Activated T-helper 1 cell treated with Interleukin-2 at 50 U/mL for 16 hours (primary cell): ENCODE measurements at regions not wholly inside any gene's neighbourhood (a gene's known extent, or its start where the extent isn't known, plus 50 kb on each side); places are given as distances from the start of the nearest gene placed in this dataset.

Experiments used
- DNase-seq: peaks from one replicate; pipeline ENCODE4 v3.0.0-alpha.2; 2020; ENCODE audit warnings: low read depth

- no peak for DNase-seq
These were observed 806.2 kb upstream of the WWC1 start for GRCh38 chr5:167485061-167485774.

DNA sequence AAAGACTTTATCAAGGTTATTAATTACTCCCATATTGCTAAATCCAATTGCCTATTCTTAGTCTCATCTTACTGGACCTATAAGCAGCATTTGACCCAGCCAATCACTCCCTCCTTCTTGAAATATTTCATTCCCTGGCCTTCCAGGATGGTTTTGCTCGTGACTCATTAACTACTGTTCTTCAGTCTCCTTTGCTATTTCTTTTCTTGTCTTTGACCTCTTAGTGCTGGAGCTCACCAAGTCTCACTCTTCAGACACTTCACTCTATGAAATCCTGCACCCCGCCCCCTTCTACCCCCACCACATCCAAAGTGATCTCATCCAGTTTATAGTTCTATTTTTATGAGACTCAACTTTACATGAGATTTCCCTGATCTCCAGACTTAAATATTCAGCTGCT is 803.1 kb upstream of the WWC1 start:
- no peak for DNase-seq

DNA sequence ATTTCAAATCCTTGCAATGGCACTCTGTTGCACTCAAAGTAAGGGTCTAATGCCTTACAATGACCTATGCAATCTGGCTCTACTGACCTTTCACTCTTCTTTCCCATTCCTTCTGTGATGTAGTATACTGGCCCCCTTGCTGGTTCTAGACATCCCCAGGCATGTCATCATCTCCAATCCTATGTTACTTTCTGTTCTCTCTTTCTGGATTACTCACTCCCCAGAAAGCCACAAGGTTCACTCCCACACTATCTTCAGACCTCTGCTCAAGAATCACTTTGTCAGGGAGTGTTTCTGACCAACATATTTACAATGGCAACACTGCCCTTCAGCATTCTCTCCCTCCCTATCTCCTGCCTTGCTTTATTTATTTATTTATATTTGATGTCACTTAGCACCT is 802.2 kb upstream of the WWC1 start:
- DNase-seq: no peak

- no peak for DNase-seq
These were observed 787.3 kb upstream of the WWC1 start for GRCh38 chr5:167503926-167504720.

- no peak for DNase-seq
These were observed 783.8 kb upstream of the WWC1 start for GRCh38 chr5:167507463-167508233.

DNA sequence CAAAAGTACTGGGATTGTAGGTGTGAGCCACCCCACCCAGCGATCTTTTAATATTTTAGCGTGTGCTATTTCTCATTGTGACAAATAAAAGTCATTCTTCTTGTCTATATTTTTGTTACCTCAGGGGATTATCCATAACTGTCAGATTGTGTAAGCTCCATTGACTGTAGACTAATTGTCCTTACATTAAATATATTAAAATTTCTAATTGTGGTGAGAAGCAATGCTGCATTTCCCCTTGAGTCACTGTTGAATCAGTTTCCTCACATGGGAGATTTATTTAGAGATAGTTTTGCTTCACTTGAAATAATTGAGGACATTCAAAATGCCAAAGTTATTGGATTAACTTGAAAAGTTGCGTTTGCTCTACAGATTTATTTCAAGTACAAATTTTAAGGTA is 782.4 kb upstream of the WWC1 start:
- no peak for DNase-seq

DNA sequence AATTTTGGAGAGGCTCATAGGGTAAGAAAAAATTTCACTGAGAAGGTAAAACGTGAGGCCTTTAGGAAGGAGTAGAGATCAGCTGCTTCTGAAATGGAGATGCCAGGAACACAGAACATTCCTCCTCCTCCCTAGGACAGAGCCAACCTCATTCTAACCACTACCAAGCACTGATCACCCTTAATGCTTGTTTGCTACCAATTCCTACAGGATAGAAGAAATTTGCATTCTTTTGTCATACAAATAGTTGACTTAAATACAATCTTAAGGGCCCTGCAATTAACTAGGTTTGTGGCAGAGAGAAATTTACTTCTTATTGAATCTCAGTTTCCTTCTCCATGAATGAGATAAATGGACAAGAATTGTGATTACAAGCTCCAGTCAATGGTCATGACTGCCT is 780.2 kb upstream of the WWC1 start:
- DNase-seq: no peak

DNA sequence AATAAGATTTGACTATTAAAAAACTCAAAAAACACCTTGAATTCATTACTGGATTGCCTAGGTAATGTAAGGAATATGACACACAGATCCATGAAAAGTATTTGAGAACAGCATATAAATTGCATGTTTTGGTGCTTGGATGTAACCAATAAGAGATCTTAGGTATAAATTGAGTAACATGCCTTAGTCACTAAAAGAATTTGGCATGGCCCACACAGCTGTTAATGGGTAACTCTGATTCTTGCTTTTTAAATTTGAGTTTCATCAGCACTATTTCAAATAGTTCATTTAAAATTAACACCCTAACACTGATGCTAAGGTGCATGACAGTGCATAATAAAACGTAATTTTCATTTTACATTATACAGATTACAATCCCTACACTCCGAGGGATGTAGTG is 779.3 kb upstream of the WWC1 start:
- DNase-seq: no peak

- no peak for DNase-seq
These were observed 778.1 kb upstream of the WWC1 start for GRCh38 chr5:167513381-167513780.

DNA sequence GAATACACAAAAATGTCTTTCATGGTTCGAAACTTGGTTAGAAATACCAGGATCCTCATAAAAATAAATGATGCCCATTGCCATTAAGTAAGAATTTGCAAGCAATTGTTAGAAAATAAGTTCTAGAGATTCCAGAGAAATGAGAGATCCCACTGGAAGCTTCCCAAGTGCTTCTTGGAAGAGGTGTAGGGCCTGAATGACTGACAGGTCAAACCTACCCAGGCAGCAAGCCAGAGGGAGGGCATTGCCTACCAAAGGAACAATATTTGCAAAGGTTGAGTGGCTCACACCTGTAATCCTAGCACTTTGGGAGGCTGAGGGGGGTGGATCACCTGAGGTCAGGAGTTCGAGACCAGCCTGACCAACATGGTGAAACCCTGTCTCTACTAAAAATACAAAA is 777.0 kb upstream of the WWC1 start:
- DNase-seq: no peak

DNA sequence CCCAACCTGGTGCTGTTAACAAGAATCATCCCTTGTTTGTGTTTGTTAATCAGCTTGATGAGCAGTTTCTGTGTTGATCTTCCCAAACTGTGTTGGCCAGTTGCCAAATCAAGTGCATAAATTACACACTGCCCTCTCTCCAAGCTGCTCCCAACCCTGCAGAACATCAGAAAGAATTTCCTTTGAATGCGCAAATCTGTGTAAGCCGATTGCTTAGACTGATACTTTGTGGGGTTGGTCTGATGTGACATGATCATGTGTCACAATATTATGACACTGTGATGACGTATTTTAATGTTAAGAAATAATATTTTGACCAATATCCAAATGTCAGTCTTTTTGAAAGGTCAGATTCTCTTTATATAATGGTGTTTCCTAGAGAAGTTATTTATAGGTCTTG is 766.4 kb upstream of the WWC1 start:
- DNase-seq: no peak

GRCh38 chr5:167528651-167529050 is 762.8 kb upstream of the WWC1 start:
- no peak for DNase-seq

DNA sequence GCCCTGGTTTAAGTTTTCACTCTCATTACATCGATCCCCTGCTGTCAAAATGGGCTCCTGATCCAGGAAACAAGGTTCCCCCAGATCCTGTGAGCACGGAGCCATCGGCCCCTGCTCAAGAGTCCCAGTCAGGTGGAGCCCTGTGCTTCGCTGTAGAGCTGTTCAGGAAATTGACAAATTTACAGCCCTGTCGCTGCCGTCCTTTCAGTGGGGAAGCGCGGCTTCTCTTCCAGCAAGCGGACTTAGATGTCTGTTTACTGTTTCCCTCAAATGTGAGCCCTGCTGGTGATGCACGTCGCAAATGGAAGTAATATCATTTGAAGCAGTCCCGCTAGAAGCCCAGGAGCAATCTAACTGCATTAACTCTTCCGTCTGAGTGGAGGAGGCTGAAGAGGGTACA is 760.9 kb upstream of the WWC1 start:
- no peak for DNase-seq

DNA sequence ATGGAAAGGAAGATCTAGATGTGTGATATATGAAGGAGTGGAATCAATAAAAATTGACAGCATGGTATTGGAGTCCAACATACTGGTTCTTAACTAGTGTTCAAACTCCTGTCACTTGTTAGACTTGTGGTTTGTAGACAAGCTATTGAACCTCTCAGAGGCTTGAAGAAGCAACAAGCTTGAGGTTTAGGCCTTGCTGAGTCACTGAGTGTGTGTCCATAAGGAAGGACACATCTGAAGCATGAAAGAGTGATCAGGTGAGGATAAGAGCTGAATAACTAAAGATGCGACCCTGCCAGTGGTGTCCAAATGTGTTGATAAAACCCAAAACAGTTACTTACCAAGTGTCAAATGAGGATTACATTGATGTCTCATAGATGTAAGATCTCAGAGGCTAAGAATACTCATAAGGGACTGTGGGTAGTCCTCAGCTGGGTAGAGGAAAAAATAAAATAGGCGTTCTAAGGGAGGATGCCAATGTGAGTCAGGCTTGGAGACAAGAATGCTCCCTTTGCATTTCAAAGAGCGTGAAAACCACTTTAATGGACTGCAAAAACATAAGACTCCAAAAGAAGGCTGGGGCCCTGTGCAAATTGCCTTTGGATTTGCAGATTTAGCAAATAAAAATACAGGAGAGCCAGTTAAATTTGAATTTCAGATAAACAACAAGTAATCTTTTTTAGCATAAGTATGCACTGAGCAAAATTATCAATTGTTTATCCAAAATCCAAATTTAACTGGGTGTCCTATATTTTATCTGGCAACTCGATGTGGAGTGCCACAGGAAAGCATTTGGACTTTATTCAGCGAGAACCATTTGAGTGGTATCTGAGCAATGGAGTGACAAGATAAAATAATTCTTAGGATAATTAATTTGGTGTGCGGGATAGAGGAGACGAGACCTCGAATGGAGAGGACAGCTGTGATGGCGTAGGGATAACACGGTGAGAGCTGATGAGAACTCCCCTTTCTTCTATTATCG is 757.3 kb upstream of the WWC1 start:
- no peak for DNase-seq

DNA sequence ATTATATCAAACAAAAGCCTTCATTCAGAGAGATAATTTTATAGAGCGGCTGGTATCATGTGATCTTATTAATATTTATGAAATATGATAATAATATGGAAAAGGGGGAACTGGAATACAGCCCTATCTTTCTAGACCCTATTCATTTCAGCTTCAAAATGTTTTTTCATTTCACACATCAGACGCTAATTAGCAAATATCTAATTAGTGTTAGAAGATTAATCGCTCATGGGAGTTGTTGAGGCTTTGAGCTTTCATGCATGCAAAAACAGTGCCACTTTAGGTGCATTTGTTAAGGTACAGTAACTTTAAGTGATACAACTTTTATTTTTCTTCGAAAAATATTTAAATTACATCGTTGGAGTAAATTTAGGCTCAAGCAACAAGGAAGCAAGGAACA is 751.7 kb upstream of the WWC1 start:
- no peak for DNase-seq

- no peak for DNase-seq
These were observed 745.2 kb upstream of the WWC1 start for GRCh38 chr5:167546270-167546669.

- DNase-seq: no peak
These were observed 739.1 kb upstream of the WWC1 start for GRCh38 chr5:167552356-167552755.

GRCh38 chr5:167553511-167553910 is 737.9 kb upstream of the WWC1 start:
- no peak for DNase-seq

- DNase-seq: no peak
These were observed 736.7 kb upstream of the WWC1 start for GRCh38 chr5:167554564-167555290.

- DNase-seq: no peak
These were observed 735.8 kb upstream of the WWC1 start for GRCh38 chr5:167555565-167556166.

DNA sequence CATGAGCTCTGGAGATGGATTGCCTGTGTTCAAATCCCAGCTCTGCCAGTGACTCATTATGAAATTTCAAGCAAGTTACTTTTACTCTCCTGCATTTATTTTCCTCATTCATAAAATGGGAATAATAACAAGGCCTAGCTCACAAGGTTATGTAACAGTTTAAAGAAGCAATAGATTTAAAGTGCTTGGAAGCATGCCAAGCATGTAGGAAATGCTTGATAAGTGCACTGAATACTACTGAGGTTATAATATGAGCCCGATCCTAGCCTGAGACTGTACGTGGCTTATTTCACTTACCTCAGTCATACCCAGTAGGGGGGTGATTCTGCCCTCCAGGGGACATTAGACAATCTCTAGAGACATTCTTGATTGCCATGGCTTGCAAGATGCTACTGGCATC is 734.1 kb upstream of the WWC1 start:
- DNase-seq: no peak
